Stomach smooth muscle (tissue), 2 donors: ENCODE measurements at regions not wholly inside any gene's neighbourhood (a gene's known extent, or its start where the extent isn't known, plus 50 kb on each side); places are given as distances from the start of the nearest gene placed in this dataset.

ENCODE experiments used
- H3K27ac ChIP-seq: one replicate; pipeline ENCODE4 v1.7.0; 2013; ENCODE audit warnings: mild to moderate bottlenecking, low read length, inconsistent platforms
- H3K27me3 ChIP-seq, 2 donors: one replicate each; pipeline ENCODE4 v1.7.0; 2013; ENCODE audit warnings: low read length in 2 of 2; ENCODE audit not compliant: insufficient read depth in 2 of 2, control insufficient read depth in 1 of 2
- H3K36me3 ChIP-seq, 2 donors: one replicate each; pipeline ENCODE4 v1.7.0; 2013; ENCODE audit warnings: low read length in 2 of 2; ENCODE audit not compliant: control insufficient read depth in 2 of 2, insufficient read depth in 2 of 2
- H3K4me1 ChIP-seq: one replicate; pipeline ENCODE4 v1.7.0; 2013; ENCODE audit warnings: low read length; ENCODE audit not compliant: control insufficient read depth, insufficient read depth
- H3K4me3 ChIP-seq, 2 donors: one replicate each; pipeline ENCODE4 v1.7.0; 2013; ENCODE audit warnings: low read length in 2 of 2
- H3K9ac ChIP-seq, 2 donors: one replicate each; pipeline ENCODE4 v1.7.0; 2013; ENCODE audit warnings: low read length in 2 of 2, mild to moderate bottlenecking in 1 of 2
- H3K9me3 ChIP-seq, 2 donors: one replicate each; pipeline ENCODE4 v1.7.0; 2013; ENCODE audit warnings: low read length in 2 of 2; ENCODE audit not compliant: control insufficient read depth in 2 of 2
- donor health status: healthy.
- donor health status: Pancreatic carcinoma.

DNA sequence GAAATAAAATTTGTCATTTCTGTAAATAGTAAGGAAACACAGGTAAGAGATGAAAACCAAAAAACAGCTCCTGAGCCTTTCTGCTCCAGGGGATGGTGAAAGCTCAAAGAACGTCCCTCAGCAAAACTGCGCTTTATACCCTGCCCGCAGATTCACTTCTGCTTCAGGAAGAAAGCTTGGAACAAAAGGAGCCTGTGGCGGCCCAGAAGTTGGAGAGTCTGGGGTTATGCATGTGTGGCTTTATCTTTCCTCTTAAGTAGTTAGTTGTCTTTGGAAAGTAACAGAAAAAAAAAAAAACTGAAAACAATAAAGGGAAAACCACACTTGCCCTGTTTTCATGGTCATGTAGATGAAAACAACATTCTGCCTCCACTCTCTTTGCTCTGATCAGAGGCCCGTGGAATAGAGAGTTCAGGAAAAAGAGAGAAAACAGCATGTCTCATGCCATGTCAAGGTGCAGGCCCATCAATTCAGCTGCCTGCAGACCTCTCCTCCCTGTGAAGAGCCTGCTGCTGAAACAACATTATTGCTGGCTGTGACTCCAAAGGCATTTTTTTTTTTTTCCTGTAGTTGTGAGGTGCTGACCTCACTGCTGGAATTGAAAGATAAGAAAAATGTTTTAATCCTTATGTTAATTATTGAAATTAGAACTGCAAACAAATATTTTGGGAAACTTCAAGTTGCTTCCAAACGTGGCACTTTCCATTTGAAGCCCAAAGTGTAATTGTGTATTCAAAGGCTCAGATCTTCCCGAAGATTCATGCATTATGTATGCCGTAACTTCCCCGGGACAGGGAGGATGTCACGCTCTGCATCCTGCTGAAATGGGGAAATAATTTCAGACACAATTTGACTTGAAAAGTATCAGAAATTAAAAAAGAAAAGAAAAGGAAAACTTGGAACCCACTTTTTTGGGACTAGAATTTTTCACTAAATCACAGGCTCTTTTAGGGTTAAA, 108.4 kb upstream of the ZNF385D start:
- no peaks in the 10 kb centered on the region for H3K27me3 ChIP-seq
- no peak overlapping the region for H3K9ac ChIP-seq
- no peak overlapping the region for H3K27ac ChIP-seq
- no peaks in the 10 kb centered on the region for H3K4me1 ChIP-seq
- no peak overlapping the region for H3K4me3 ChIP-seq
- no peaks in the 10 kb centered on the region for H3K36me3 ChIP-seq
- H3K9me3 ChIP-seq, result no peaks in the 10 kb centered on the region

DNA sequence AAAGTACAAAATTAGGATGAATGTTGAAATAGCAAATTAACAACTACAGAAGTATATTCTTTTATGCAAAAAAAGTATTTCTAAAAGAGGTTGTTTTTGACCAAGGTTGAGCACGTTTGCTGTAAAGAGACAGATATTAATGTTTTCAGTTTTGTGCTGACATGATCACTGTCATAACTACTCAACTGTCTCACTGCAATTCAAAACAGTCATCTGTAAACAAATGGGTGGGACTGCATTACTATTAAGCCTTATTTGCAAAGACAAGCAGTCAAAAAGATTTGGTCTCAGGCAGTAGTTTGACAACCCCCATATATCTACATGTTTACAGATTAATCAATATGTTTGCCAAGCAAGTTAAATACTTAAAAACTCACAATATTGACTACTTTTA, 109.1 kb upstream of the ZNF385D start:
- Histone ChIP-seq H3K9ac (no peak overlapping the region), H3K27ac (no peak overlapping the region), H3K36me3 (no peaks in the 10 kb centered on the region), H3K4me3 (no peak overlapping the region), H3K27me3 (no peaks in the 10 kb centered on the region), H3K9me3 (no peaks in the 10 kb centered on the region), H3K4me1 (no peaks in the 10 kb centered on the region)

DNA sequence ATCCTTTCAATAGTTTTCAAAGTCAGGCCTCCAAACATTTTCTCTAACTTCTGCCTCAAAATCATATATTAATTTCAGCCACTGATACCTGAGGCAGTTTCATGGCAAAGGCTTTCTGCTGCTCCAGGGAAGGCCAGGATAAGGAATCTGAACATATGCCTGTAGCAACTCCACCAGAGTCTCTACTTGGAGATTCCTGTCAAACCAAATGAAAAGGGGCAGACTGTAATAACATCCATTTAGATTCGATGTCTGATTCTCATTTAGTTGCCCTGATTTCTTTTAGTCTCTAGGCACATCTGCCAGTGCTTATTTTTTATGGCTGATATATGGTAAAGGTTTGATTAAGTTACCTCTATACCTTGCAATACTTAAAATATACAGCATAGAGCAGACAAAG, 109.6 kb upstream of the ZNF385D start:
- Histone ChIP-seq H3K9ac (no peak overlapping the region), H3K27ac (no peak overlapping the region), H3K4me1 (no peaks in the 10 kb centered on the region), H3K4me3 (no peak overlapping the region), H3K36me3 (no peaks in the 10 kb centered on the region), H3K9me3 (no peaks in the 10 kb centered on the region), H3K27me3 (no peaks in the 10 kb centered on the region)

DNA sequence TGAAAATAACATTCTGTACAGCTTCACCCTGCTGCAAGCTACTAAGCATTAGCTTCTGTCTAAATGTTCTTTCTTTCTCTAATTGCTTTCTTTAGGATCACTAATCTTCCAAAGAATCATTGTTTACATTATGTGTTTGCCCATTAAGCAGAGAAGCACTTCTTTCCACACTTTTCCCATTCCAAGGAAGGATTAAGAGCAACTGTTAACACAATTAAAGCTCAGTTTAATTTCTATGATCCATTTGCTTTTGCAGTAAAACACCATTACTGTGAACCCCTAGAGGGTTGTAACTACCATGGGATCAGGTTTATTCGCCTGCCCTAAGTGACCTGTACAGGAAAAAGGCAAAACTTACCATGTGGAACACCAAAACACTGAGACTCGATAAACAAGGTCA, 125.8 kb upstream of the ZNF385D start:
- no peaks in the 10 kb centered on the region for H3K36me3 ChIP-seq
- no peak overlapping the region for H3K9ac ChIP-seq
- no peak overlapping the region for H3K27ac ChIP-seq
- H3K4me1 ChIP-seq, result no peaks in the 10 kb centered on the region
- no peak overlapping the region for H3K4me3 ChIP-seq
- no peaks in the 10 kb centered on the region for H3K9me3 ChIP-seq
- H3K27me3 ChIP-seq, result no peaks in the 10 kb centered on the region

DNA sequence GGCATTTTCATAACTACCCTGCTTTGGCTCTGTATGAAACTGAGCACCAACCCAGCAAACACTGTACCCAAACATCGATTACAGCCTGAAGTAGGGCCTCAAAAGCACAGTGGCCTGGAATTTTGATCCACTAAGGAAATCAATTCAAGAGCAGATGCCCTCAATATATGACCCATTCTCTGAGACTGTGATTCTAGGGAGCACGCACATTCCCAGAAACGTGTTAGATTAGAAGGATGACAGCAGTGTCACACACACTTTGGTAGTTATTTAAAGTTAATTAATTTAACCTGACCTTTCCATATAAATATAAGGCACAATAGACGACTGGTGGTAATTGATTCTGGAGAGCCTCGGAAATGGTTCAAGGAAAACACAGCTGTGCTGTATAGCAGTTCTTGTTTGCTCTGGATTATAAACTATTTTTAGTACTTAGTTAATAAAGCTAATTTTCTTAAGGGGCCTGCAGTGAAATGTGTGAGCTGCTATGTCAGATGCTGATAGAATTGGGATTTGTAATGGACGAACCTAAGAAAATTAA, 126.3 kb upstream of the ZNF385D start:
- Histone ChIP-seq H3K4me3 (no peak overlapping the region), H3K9ac (no peak overlapping the region), H3K27ac (no peak overlapping the region), H3K27me3 (no peaks in the 10 kb centered on the region), H3K4me1 (no peaks in the 10 kb centered on the region), H3K36me3 (no peaks in the 10 kb centered on the region), H3K9me3 (no peaks in the 10 kb centered on the region)

DNA sequence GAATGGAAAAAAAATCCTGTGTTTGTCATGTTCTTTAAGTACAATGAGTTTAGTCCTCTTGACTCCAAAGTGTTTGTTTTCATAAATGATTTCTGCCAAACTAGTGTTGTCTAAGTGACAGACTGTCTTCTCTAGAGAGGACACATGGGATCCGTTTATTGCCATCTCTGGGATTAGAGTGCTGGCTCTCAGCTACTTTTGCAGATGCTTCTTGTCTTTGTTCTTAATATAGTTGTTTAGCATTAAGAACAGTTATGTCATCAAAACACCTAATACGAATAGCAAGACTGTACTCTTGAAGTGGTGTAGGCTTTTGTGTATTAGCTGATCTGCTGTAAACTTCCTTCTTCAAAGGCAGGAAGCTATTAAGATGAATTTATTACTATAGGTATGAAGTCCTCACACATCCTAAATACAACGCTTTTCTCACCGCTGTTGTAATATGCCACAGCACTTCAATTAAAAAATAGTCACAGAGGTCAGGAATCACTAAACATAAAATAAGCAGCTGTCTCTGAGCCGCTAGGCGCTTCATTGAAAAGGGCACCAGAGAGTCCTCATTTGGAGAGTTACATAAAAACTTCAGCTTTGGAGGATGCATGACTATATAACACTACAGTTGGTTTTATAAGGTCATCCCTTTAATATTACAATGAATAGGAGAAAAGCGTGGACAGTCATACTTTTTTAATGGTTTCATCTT, 128.3 kb upstream of the ZNF385D start:
- Histone ChIP-seq H3K27ac (no peak overlapping the region), H3K27me3 (no peaks in the 10 kb centered on the region), H3K9me3 (no peaks in the 10 kb centered on the region), H3K4me3 (no peak overlapping the region), H3K9ac (no peak overlapping the region), H3K36me3 (no peaks in the 10 kb centered on the region), H3K4me1 (no peaks in the 10 kb centered on the region)

DNA sequence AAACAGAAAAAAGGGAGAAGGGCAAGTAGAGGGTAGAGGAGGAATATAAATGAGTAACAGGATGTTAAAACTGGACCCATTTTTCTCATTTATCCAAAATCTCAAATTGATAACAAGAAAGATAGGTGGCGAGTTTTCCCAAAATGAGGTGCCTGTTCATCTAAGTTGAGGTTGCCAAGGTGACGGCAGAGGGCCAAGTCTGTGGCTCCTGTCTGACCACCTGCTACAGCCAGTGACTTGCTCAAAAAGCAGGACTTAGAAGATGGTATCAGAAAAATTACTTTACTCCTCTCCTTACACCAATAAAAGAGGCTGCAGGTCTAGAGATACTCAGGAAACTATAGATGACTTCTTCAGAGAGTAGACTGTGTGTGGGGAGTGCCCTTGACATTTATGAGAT, 137.6 kb upstream of the ZNF385D start:
- no peaks in the 10 kb centered on the region for H3K4me1 ChIP-seq
- H3K36me3 ChIP-seq, result no peaks in the 10 kb centered on the region
- H3K9ac ChIP-seq, result no peak overlapping the region

DNA sequence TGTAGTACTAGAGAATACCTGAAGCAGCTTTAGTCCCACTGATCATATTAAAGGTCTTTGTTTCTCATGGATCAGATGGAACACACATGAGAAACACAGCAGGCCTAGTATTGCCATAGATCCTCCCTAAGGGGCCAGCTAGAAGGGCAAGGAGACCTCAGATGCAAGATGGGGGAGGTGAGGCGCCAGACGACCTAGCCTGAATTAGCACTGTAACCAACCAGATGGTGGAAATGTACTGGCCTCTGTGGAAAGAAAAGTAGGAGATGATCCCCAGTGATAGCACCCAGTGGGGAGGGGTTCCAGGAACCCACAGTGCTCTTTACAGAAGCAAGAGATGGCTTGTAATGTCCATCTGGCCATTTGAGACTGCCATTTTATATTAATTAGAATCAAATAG, 138.2 kb upstream of the ZNF385D start:
- Histone ChIP-seq H3K27ac (no peak overlapping the region), H3K9ac (no peak overlapping the region), H3K36me3 (no peaks in the 10 kb centered on the region), H3K4me1 (no peaks in the 10 kb centered on the region), H3K9me3 (no peaks in the 10 kb centered on the region), H3K4me3 (no peak overlapping the region), H3K27me3 (no peaks in the 10 kb centered on the region)

More for the DNA sequence above, 137.6 kb upstream of the ZNF385D start:
- no peaks in the 10 kb centered on the region for H3K27me3 ChIP-seq
- H3K27ac ChIP-seq, result no peak overlapping the region
- no peak overlapping the region for H3K4me3 ChIP-seq
- H3K9me3 ChIP-seq, result no peaks in the 10 kb centered on the region

DNA sequence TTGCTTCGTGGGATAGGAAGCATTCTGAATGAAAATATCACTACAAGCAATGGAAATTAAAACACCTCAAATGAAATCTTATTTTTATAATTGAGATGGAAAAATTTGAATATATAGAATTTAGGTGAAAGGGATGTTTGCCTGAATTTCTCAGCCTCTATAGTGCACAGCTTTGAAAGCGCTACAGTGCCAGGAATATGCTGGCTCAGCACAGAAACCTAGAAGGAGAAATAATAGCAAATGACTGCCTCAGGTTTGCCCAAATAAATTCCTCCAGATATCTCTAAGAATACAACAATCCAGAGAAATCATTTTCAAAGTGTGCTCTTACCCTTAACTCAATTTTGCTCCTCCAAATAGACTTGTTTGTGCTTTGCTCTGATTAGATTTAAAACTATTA, 141.1 kb upstream of the ZNF385D start:
- H3K9me3 ChIP-seq, result no peaks in the 10 kb centered on the region
- no peak overlapping the region for H3K27ac ChIP-seq
- no peak overlapping the region for H3K4me3 ChIP-seq
- no peaks in the 10 kb centered on the region for H3K27me3 ChIP-seq
- H3K4me1 ChIP-seq, result no peaks in the 10 kb centered on the region
- no peak overlapping the region for H3K9ac ChIP-seq
- H3K36me3 ChIP-seq, result no peaks in the 10 kb centered on the region

DNA sequence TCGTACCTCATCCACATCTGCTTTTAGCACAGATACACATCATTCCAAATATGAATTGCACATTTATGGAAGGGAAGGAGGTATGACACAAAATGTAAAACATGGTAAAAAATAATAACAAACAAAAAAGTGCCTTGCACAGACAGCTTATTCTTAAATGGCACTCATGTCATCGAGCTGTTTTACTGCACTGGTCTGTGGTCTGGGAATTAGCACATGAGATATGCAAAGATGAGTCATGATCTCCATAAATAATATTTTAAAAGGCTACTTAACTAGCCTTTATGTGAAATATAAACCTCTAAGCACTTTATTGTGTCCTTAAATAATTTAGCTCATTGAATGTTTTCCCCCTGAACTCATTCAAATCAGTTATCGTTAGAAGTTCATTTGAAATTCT, 142.2 kb upstream of the ZNF385D start:
- H3K27ac ChIP-seq, result no peak overlapping the region
- H3K9me3 ChIP-seq, result no peaks in the 10 kb centered on the region
- no peaks in the 10 kb centered on the region for H3K4me1 ChIP-seq
- no peaks in the 10 kb centered on the region for H3K27me3 ChIP-seq
- no peak overlapping the region for H3K9ac ChIP-seq
- H3K4me3 ChIP-seq, result no peak overlapping the region
- no peaks in the 10 kb centered on the region for H3K36me3 ChIP-seq
